Upper lobe of left lung (tissue), 4 donors: ENCODE measurements at regions not wholly inside any gene's neighbourhood (a gene's known extent, or its start where the extent isn't known, plus 50 kb on each side); places are given as distances from the start of the nearest gene placed in this dataset.

ENCODE experiments used
- POLR2A ChIP-seq, 4 donors: fragments of 450-650 bp; IDR thresholded peaks; one replicate each; pipeline ENCODE4 v1.5.1; 2016 to 2017; ENCODE audit warnings: antibody characterized with exemption in 4 of 4, mild to moderate bottlenecking in 2 of 4
- POLR2AphosphoS5 ChIP-seq, 2 donors: sonication (generic); formaldehyde crosslinking; IDR thresholded peaks; one replicate each; pipeline ENCODE4 v1.5.1; 2017; ENCODE audit warnings: antibody characterized with exemption in 2 of 2
- TF ChIP-seq, protein P1 (sequence below), 6 experiments: fragments of 450-650 bp in 4 of 6; fragments of 200-600 bp in 2 of 6; sonication (generic) in 2 of 6; IDR thresholded peaks; one replicate each; pipeline ENCODE4 v1.5.1; 2016 to 2019; ENCODE audit warnings: antibody characterized with exemption in 6 of 6

DNA sequence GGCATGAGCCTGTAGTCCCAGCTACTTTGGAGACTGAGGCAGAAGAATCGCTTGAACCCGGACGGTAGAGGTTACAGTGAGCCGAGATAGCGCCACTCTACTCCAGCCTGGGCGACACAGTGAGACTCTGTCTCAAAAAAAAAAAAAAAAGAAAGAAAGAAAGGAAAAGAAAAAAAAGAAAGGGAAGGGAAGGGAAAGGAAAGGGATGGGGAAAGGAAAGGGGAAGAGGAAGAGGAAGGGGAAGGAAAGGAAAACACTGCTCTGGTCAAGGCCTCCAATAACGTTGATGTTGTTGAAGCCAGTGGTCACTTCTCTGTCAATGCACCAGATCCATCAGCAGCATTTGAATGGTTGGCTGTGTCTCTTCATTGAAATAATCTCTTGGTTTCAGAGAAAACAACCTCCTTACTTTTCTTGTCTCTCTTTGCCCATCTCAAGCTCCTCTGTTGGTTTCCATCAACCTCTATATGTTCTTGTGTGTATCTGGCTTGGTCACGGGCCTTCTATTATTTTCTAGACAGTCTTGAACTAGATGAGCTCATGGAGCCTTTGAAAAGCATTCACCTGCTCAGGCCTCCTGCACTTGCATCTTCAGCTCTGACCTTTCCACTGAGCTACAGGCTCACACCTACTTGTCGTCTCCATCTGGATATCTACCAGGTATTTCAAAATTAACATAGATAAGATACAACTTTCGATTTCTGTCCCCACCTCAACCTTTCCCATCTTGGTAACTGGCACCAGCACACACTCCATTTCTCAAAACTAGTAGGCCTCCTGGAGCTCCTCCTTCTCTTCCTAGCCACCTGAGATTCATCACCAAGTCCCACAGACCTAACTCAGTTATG, 69.4 kb upstream of the LAPTM4A start:
- TF ChIP-seq, protein P1, sequence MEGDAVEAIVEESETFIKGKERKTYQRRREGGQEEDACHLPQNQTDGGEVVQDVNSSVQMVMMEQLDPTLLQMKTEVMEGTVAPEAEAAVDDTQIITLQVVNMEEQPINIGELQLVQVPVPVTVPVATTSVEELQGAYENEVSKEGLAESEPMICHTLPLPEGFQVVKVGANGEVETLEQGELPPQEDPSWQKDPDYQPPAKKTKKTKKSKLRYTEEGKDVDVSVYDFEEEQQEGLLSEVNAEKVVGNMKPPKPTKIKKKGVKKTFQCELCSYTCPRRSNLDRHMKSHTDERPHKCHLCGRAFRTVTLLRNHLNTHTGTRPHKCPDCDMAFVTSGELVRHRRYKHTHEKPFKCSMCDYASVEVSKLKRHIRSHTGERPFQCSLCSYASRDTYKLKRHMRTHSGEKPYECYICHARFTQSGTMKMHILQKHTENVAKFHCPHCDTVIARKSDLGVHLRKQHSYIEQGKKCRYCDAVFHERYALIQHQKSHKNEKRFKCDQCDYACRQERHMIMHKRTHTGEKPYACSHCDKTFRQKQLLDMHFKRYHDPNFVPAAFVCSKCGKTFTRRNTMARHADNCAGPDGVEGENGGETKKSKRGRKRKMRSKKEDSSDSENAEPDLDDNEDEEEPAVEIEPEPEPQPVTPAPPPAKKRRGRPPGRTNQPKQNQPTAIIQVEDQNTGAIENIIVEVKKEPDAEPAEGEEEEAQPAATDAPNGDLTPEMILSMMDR (IDR thresholded peaks at IDR 0.05), result no peak
- no peak for TF ChIP-seq POLR2AphosphoS5 (IDR thresholded peaks at IDR 0.05)
- TF ChIP-seq POLR2A (IDR thresholded peaks at IDR 0.05), result no peak
